ENCODE measurements at regions not wholly inside any gene's neighbourhood (a gene's known extent, or its start where the extent isn't known, plus 50 kb on each side); places are given as distances from the start of the nearest gene placed in this dataset.

DNA sequence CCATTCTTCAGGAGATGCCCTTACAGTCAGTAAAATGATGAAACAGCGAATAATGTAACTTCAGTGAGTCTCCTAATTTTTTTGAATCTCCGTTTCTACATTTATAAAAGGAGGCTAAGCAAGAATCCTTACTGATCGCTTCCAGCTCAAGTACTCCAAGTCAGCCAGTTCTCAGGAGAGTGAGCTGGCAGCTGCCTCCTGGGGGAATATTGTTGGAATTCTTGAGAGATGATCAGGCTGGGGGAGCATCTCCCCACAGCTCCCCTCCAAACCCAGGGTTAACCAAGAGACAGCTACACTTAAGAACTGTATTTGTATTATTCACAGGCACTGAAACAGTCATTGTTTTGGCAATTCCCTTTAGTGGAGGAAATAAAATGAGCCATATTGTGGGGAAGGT is 89.1 kb upstream of the PCSK2 start:
- TF ChIP-seq CTCF (conservative IDR thresholded peaks at IDR 0.05; ENCODE audit: low read depth, low read length) (no peak), EZH2 (IDR thresholded peaks at IDR 0.05; ENCODE audit: borderline replicate concordance, low read depth, low read length, poor library complexity, severe bottlenecking) (no peak)
